Nephron (organoid): ENCODE measurements at regions not wholly inside any gene's neighbourhood (a gene's known extent, or its start where the extent isn't known, plus 50 kb on each side); places are given as distances from the start of the nearest gene placed in this dataset.

ENCODE experiments used
- H3K27ac Mint-ChIP-seq, 3 experiments: 2 replicates each; pipeline ENCODE4 v1.8.0; 2020; ENCODE audit warnings: mixed read lengths in 3 of 3, mild to moderate bottlenecking in 2 of 3, moderate library complexity in 1 of 3
- H3K27me3 Mint-ChIP-seq: 2 replicates; pipeline ENCODE4 v1.8.0; 2021; ENCODE audit warnings: low read depth, mild to moderate bottlenecking, moderate library complexity, mixed read lengths
- H3K36me3 Mint-ChIP-seq: 2 replicates; pipeline ENCODE4 v1.8.0; 2020; ENCODE audit warnings: low read depth, mixed read lengths
- H3K4me1 Mint-ChIP-seq: 2 replicates; pipeline ENCODE4 v1.8.0; 2020; ENCODE audit warnings: mixed read lengths
- H3K4me3 Mint-ChIP-seq, 3 experiments: 2 replicates each; pipeline ENCODE4 v1.8.0; 2020; ENCODE audit warnings: mild to moderate bottlenecking in 3 of 3, mixed read lengths in 3 of 3, moderate library complexity in 2 of 3
- H3K9me3 Mint-ChIP-seq: 2 replicates; pipeline ENCODE4 v1.8.0; 2020; ENCODE audit warnings: mixed read lengths
- TF ChIP-seq, protein P1 (sequence below), 3 experiments: fragments of 200-600 bp; sonication (generic); IDR thresholded peaks; one replicate each; pipeline ENCODE4 v1.5.0; 2021; ENCODE audit warnings: antibody characterized with exemption in 3 of 3; ENCODE audit not compliant: unreplicated experiment in 3 of 3

GRCh38 chr11:128234143-128234542 is 353.2 kb downstream of the ETS1 start:
- Mint-ChIP-seq H3K4me3 (no peak overlapping the region), H3K36me3 (no peaks in the 10 kb centered on the region), H3K27me3 (peaks cover 3% of the 10 kb centered on the region), H3K9me3 (no peaks in the 10 kb centered on the region), H3K4me1 (peaks cover 36% of the 10 kb centered on the region), H3K27ac (peak overlapping the region; percentile 44 to 98 (median 62))
- TF ChIP-seq, protein P1, sequence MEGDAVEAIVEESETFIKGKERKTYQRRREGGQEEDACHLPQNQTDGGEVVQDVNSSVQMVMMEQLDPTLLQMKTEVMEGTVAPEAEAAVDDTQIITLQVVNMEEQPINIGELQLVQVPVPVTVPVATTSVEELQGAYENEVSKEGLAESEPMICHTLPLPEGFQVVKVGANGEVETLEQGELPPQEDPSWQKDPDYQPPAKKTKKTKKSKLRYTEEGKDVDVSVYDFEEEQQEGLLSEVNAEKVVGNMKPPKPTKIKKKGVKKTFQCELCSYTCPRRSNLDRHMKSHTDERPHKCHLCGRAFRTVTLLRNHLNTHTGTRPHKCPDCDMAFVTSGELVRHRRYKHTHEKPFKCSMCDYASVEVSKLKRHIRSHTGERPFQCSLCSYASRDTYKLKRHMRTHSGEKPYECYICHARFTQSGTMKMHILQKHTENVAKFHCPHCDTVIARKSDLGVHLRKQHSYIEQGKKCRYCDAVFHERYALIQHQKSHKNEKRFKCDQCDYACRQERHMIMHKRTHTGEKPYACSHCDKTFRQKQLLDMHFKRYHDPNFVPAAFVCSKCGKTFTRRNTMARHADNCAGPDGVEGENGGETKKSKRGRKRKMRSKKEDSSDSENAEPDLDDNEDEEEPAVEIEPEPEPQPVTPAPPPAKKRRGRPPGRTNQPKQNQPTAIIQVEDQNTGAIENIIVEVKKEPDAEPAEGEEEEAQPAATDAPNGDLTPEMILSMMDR (IDR thresholded peaks at IDR 0.05; ENCODE audit: unreplicated experiment in 3 of 3): no peak

DNA sequence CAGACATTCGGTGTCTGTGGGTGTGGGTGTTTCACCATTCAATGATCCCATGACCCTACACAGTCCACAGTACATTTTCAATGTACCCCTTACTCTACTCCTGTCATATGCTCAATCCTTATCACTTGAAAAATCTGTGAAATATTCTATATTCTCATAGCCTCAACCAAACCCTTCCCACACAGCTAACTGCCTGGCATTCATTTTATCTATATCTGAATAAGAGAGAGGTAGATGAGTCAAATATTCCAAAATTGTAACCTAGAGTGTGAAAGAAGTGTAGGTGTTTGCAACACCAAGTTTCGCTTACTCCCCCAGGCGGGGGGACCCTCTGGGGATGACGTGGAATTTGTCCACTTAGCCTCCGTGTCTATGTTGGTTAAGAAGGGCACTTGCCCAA is 354.8 kb downstream of the ETS1 start:
- Mint-ChIP-seq H3K4me1 (peaks cover 25% of the 10 kb centered on the region), H3K36me3 (no peaks in the 10 kb centered on the region), H3K27ac (peak overlapping the region in 1 of 3 experiments; percentile 28), H3K9me3 (no peaks in the 10 kb centered on the region), H3K4me3 (no peak overlapping the region), H3K27me3 (no peaks in the 10 kb centered on the region)
- TF ChIP-seq, protein P1 (IDR thresholded peaks at IDR 0.05; ENCODE audit: unreplicated experiment in 3 of 3): no peak

GRCh38 chr11:128231845-128232410 is 355.4 kb downstream of the ETS1 start:
- peaks cover 25% of the 10 kb centered on the region for H3K4me1 Mint-ChIP-seq
- H3K4me3 Mint-ChIP-seq: no peak overlapping the region
- TF ChIP-seq, protein P1 (IDR thresholded peaks at IDR 0.05; ENCODE audit: unreplicated experiment in 3 of 3): no peak
- no peaks in the 10 kb centered on the region for H3K36me3 Mint-ChIP-seq
- no peaks in the 10 kb centered on the region for H3K27me3 Mint-ChIP-seq
- no peaks in the 10 kb centered on the region for H3K9me3 Mint-ChIP-seq
- H3K27ac Mint-ChIP-seq: no peak overlapping the region

- Mint-ChIP-seq H3K27me3 (no peaks in the 10 kb centered on the region), H3K4me3 (no peak overlapping the region), H3K36me3 (no peaks in the 10 kb centered on the region), H3K4me1 (peaks cover 8% of the 10 kb centered on the region), H3K9me3 (no peaks in the 10 kb centered on the region), H3K27ac (no peak overlapping the region)
- TF ChIP-seq, protein P1 (IDR thresholded peaks at IDR 0.05; ENCODE audit: unreplicated experiment in 3 of 3): no peak
These were observed 359.9 kb downstream of the ETS1 start for GRCh38 chr11:128227466-128227865.

DNA sequence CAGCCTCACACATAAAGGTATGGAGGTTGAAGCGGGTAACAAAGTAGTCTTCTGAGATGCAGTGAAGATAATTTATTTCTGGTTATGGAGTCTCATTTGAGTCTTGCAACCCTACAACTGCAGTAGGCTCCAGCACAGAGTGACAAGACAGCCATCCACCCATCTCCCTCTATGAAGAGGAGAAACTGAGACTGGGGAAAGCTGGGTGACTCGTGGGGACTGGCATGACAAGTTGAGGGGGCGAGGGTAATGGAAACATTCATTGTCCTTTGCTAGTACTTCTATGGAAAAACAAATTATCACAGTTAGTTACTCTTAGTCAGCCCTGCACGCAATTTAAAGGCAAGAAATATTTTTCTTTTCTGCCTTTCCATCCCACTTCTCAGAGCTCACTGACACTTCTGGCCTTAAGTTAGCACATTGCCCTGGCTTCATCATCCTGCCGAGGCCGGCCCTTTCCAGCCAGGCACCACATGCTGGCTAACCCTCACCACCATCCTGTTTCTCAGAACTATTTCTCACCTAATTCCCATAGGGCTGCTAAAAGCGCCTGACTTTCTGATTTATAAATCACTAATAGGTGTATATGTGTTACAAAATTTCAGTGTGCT is 361.1 kb downstream of the ETS1 start:
- TF ChIP-seq, protein P1 (IDR thresholded peaks at IDR 0.05; ENCODE audit: unreplicated experiment in 3 of 3): no peak
- Mint-ChIP-seq H3K4me1 (peaks cover 8% of the 10 kb centered on the region), H3K27ac (no peak overlapping the region), H3K9me3 (peaks cover 2% of the 10 kb centered on the region), H3K36me3 (no peaks in the 10 kb centered on the region), H3K27me3 (no peaks in the 10 kb centered on the region), H3K4me3 (no peak overlapping the region)
